Activated CD4-positive, alpha-beta T cell treated with anti-CD3 and anti-CD28 coated beads, Interleukin-2, amount 50 U/mL, for 1 hour (primary cell): ENCODE measurements at regions not wholly inside any gene's neighbourhood (a gene's known extent, or its start where the extent isn't known, plus 50 kb on each side); places are given as distances from the start of the nearest gene placed in this dataset.

Experiments
- DNase-seq: peaks from one replicate; pipeline ENCODE4 v3.0.0-alpha.2; 2020

GRCh38 chr5:34603378-34603777 is 52.8 kb upstream of the RAI14 start:
- no peak for DNase-seq

GRCh38 chr5:34604119-34604675 is 51.9 kb upstream of the RAI14 start:
- DNase-seq, result no peak

GRCh38 chr5:34606101-34606500 is 50.0 kb upstream of the RAI14 start:
- DNase-seq, result no peak
